HG03575 (cell line): ENCODE measurements at regions not wholly inside any gene's neighbourhood (a gene's known extent, or its start where the extent isn't known, plus 50 kb on each side); places are given as distances from the start of the nearest gene placed in this dataset.
"Not testable (repeated sequence)": the region's sequence is repeated elsewhere in the genome, so short reads cannot be mapped to it uniquely, and the experiment has no call there.

Experiments
- ATAC-seq: cut with Tn5 transposase; IDR thresholded peaks from one replicate; pipeline ENCODE4 v1.9.1; 2021; ENCODE audit not compliant: unreplicated experiment, insufficient number of reproducible peaks, low FRiP score; ENCODE audit errors: extremely low read depth

DNA sequence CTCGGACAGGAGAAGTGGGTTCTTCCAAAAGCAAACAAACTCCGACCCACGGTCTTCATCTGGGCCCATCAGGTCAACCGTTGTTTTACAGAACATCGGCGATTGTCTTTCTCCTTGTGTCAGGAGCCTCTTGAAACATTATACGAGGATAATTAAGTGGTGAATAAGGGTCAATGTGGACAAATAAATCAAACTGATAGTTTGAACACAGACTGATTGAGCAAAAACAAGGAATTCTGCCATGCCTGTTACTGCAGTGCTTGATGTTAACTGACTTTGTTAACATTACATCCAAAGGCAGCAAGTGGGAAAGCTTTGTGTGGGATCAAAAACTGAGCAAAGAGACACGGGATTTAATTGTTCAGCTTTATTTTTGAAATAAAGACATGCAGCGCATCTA, 101.1 kb upstream of the IFNGR1 start:
- ATAC-seq = no peak

DNA sequence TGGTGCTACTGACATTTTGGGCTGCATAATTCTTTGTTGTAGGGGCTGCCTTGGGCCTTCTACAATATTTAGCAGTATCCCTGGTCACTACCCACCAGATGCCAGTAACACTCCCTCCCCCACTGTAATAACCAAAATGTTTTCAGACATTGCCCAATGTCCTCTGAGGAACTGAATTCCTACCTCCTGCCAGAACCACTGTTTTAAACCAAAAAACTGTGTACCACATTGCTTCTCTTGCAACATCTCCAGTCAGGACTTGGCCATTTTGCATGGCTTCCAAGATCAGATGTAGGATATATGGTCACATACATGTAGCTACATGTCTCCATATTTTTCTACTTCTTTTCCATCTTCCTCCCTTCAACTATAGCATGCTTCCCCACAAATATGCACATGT, 97.4 kb upstream of the IFNGR1 start:
- ATAC-seq = no peak

DNA sequence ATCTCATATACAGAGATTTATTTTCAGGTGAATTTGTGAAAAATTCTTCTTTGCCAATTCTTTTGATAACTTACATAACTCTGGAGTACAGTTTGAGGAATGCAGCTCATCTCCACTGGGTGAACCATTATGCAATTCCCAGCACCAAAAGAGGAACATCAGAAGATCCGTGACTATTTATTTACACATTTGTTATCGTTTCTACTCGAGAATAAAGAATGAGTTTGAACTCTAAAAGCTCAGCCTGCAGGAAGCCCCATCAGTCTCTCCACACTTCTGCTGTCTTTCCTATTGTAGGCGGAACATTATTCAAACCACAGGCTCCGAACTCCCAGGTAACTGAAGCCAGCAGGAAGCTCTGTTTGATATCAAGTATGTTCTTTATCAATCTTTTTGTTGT, 95.9 kb upstream of the IFNGR1 start:
- ATAC-seq = no peak

DNA sequence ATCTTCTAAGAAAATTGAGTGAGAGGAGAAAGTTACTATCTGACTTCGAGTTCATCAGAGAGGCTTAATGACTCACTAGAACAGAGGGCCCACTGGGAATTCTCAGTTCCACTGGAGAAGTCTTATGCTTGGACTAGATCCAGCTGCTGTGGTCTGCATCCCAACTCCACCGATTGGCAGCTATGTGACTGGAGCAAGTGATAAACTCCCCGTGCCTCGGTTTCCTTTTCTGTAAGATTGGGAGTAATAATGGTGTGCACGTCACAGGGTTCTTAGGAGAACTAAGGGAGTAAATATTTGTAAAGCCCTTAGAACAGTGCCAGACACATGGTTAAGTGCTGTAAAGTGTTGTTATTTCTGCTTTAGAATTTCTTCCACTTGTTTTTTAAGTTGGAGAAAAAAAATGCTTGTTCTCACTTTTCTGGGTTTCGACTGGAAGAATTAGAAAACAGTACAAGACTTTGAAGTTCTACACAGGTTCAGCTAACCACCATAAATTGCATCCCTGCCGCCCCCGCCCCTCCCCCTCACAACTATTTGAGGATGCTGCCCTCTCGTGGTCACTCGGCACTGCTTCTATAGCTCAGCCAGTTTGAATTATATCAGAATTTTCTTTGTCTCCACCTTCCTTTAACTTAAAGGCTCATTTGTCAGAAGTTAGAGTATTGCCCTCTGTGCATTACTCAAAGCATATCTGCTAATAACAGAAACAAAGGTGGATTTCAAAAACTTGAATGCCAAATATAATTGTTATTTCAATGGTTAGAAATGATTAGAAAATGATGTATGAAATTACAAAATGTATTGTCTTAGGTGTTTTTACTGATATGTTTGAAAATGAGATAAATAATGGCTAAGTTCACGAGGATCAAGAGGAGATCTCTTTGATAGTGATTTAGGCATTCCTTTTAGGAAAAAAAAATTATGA, 95.0 kb upstream of the IFNGR1 start:
- ATAC-seq = no peak

DNA sequence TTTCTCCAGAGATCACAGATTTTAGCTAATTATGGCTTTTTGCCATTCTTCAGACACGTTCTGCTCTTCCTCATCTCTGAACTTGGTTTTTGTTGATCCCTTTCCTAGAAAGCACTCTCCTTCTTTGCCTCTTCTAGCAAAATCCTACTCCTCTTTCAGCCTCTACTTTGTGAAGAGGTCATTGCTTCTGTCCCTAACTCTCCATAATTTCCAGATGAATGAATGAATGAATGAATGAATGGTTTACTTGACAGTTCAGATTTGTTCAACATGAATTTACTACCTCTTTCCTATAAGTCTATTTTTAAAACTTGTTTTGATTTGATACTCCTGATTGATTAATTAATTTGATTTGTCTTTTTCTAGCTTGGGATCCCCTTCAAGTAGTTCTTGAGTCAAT, 94.0 kb upstream of the IFNGR1 start:
- no peak for ATAC-seq

DNA sequence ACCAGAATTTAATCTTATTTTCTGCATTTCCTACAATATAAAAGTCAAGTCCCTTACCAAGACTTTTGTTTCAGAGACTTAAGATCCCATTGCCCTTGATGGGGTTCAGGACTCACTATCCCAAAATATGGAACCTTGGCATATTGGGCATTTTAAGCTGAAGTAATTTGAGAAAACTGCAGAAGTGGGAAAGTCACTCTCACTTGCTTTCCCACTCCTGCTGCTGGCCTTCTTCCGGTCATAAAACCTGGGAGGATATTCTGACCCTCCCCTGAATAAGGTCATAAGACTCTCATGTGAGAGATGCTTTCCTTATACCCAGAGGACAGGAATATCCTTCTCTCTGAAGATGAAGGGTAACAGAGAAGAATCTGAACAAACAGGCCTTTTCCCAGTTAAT, 92.8 kb upstream of the IFNGR1 start:
- ATAC-seq = no peak

DNA sequence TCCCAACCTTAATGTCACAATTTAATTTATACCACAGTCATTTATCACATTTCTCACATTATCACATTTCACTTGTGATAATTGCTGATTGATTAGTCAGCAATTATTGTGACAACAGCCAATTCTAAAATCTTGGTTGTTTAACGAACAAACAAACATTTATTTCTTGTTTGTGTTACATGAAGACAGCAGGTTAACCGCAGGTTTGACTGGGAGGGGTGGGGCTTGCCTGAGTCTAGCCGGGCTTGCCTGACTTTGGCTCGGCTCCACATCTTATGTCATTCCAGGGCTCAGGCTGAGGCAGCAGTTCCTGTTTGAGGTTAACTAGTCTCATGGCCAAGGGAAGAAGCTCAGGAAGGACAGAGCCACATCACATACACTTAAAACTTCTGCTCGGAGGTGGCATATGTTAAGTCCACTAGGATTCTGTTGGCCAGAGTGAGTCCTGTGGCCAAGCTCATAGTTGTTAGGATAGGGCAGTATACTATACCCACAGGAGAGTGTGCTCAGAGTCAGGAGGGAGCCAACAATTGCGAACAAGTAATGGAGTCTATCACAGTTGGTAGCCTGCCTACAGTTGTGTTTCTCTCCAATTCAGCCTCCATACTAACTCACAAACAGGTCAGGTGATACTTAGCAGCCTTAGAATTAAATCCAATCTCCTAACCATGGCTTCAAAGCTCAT, 90.0 kb upstream of the IFNGR1 start:
- ATAC-seq = no peak

DNA sequence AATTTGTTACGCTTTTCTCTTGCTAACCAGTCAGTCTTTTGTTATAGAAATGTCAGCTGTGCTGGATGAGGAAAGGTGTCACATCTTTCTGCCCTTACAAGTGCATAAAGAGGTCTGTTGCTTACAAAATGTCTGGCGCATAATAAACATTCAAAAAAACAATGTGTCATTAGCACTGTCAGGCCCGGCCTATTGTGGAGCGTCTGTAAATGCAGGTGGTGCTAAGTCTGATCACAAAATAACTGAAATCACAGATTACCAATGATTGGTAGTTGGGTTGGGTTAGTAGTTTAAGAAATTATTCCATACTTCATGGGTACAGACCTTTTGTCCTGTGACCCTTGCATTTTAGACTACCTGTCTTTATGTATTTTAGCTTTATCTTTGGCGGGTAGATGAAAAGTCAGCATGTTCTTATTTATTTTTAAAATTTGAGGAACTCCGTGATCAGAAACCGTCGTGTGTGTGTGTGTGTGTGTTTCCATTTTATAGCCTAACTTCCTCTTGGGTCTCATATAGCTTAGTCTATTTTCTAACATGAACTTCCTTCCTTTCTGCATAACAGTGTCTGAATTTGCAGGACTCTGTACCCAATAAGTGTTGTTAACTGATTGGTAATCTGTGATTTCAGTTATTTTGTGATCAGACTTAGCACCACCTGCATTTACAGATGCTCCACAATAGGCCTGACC, 88.1 kb upstream of the IFNGR1 start:
- ATAC-seq = no peak

DNA sequence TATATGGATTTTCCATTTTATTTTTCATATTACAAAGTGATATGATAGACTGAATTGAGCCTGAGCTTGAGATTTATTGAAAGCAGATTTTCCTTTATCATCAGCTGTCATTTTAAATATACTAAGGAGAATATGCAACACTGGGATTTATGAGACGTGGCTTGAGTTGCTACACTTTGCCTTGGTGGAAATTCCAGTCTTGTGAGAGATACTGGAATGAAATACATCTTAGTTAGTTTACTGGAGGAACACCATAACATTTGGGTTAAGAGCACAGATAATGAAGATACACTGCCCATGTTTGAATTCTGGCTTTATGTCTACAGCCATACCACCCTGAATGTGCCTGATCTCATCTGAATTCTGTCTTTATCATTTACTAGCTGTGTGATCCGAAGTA, 86.5 kb upstream of the IFNGR1 start:
- ATAC-seq = no peak

DNA sequence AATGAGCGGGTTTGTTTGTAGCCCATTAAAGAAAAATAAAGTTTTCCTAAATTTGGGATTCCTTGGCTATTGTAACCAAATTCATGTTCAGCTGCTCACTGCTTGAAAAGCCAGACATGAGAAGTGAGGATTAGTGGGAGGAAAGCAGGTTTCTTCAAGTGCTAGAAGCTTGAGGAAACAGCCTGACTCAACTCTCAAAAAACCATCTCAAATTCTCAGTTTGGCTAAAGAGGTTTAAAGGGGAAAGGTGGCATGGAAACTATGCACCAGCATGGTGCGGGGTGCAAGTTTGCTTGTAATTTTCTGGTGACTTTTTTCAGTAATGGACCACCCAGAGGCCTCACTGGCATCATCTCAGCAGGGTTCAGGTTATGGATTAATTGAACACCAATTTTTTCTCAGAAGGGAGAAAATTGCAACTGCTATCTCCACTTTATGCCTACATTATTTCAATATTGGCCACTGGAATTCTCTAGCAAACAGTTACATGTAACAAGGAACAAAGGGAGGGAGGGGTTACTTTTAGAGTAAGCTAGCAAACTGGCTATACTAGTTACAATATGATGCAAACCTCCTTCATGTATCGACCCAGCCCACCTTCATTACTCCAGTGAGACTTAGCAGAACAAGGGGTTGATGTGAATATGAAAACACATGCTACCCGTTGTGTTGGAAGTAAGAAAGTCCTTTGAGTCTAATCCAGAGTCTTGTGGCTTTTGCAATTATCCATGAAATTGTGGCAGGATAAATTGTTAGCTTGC, 85.0 kb upstream of the IFNGR1 start:
- ATAC-seq = no peak

DNA sequence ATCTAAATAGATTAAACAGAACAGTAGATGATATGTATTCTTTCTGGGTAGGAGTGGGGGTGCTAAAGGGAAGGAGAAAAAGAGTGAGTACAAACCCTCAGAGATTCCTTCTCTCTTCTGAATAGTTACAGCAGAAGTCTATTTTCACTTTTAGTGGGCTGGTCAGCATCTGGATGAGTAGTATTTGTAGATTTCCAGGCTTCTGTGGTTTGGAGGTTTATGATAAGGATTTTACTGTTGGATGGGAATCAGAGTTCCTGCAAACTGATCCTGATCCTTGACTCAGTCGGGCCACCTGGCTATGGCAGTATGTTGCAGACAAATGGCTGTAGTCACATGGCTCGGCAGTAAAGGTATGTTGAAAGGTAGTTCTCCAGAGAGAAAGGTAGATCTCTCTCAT, 84.3 kb upstream of the IFNGR1 start:
- ATAC-seq = no peak

DNA sequence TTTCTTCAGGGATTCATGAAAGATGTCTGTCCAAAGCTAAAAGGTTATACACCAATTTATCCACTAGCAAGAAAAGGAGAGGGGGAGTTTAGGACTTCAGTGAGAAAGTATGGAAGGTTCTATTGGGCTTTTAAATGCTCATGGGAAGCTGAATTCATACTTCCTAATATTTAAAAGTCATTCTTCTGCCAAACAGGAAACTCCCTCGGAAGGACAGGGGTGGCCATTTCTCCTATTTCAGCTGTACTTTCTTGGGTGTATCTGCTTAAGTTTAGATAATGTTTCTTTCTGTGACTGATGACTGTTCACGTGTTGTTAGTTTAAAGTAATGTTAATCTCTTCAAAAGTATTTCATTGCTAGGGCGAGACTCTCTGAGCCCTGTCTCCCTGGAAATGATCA, 80.5 kb upstream of the IFNGR1 start:
- no peak for ATAC-seq

DNA sequence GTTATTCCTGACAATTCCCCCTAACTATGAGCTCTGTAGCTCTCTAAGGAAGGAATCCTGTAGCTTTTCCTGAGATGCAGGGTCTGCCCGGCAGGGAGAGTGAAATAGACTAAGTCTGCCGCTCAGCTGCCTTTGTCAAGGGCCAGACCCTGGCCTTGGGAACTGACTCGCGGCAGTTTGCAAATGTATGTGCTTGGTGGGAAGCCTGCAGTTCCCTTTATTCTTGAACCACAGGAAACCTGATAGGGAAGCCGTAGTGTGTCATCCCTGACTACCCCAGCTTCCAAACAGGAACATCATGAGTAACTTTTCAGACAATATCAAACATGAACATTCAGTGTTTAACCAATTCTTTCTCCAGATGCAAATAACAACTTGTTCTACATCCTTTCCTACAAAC, 78.7 kb upstream of the IFNGR1 start:
- ATAC-seq = no peak

DNA sequence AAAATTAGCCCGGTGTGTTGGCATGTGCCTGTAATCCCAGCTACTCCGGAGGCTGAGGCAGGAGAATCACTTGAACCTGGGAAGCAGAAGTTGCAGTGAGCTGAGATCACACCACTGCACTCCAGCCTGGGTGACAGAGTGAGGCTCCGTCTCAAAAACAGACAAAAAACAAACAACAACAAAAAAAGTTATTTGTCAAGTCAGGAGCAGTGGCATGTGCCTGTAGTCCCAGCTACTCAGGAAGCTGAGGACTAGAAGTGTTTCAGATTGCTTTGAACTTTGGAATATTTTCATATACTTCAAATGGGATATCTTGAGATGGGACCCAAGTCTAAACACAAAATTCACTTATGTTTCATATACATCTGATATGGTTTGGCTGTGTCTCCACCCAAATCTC, 73.1 kb upstream of the IFNGR1 start:
- not testable (repeated sequence) for ATAC-seq

DNA sequence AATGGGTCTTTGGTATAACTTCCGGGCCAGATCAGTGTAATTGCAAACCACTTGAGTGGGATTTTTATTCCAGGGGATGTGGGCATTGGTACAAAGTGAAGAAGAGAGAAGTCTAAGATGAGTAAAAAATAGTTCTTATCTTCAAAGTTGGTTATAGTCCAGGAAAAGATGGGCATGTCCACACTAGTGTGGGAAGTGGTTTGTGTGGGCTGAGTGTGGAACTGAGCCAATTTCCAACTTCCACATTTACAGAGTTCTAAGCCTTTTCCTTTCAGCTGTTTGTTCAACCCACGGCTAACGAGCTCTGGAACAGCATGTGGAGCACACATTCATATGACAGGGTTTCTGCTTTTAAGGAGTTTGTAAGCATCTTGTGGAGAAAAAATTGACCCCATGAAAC, 72.3 kb upstream of the IFNGR1 start:
- no peak for ATAC-seq

DNA sequence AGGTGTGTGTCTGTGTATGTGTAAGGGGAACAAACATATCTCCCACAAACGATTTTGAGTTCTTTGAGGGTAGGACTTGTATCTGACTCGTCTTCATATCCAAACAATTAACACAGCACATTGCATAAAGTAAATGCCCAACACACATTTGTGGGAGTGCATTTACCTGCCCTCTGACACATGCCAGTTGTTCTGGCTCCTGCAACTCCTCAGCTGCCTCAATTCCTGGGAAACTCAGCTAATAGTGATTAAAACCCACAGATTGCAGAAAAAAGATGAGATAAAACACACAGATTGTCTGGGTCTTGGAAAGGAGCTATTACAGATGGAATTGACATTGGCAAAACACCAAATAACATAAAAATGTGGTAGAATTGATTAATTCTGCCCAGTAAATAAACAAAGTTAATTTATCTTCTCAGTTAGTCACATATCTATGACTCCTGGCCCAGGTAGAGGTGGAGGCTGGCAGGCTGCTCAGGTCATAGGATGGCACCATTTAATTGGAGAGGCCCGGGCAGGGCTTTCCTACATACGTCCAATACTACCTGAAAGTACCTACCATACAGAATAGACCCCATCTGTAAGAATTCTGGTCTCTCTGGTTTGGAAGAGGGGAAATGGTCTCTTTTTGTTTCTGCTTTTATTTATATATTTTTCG, 71.5 kb upstream of the IFNGR1 start:
- no peak for ATAC-seq

DNA sequence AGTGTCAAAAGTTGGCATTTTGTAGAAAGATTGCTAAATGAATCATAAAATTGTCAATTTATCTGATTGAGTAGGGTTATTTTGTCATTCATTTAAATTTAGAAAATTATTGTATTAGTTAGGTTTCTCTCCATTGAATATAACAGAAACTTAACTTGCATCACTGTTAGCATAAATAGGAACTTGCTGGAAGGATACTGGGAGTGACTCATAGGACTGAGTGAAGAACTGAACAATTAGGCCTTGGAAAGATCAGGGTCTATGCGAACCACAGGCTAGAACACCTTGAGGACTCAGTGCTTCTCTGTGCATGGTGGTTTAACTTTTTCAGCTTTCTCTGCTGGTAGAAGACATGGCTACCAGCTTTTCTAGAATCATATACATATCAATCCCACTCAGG, 67.7 kb upstream of the IFNGR1 start:
- no peak for ATAC-seq

DNA sequence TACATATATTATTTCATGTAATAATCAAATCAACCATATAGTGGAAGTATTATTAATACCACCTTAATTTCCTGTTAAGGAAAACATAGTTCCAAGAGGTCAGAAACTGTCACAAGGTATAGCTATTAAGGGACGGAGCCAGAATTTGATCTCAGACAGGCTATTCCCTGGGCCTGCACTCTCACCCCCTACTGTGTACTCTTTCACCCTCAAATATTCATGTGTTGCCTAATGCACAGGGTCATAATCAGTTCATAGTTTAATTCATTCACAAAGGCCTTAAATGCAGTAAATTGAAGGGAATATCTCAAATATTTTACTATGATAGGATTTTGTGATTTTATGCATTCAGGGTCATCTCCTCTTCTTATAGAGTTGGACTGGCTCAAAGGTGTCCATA, 67.2 kb upstream of the IFNGR1 start:
- ATAC-seq = no peak

DNA sequence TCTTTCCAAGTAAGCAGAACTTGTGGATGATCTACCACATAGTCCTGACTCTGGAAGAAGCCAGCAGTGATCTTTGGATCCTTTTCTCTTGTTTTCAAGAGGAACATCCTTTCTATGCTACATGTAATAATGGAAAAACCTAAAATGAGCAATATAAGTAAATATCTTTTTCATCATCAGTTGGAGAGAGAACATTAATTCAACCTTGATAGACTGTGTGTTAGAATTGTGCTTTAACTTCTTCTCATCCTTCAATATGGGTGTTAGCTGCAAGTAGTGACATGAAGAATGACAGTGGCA, 65.6 kb upstream of the IFNGR1 start:
- no peak for ATAC-seq
